ENCODE measurements at regions not wholly inside any gene's neighbourhood (a gene's known extent, or its start where the extent isn't known, plus 50 kb on each side); places are given as distances from the start of the nearest gene placed in this dataset.

- TF ChIP-seq PBX2 (CRISPR knock-in tag; IDR thresholded peaks at IDR 0.05; ENCODE audit: low read depth) (no peak), PBX2 (tag; conservative IDR thresholded peaks at IDR 0.05; ENCODE audit: low read depth) (peak; percentile 63), ATF1 (CRISPR knock-in tag; IDR thresholded peaks at IDR 0.05) (no peak), ATF1 (tag; IDR thresholded peaks at IDR 0.05) (no peak), SMARCB1 (IDR thresholded peaks at IDR 0.05; ENCODE audit: insufficient read length, low read depth) (no peak), USF1 (CRISPR knock-in tag; IDR thresholded peaks at IDR 0.05) (no peak), MXD1 (CRISPR knock-in tag; IDR thresholded peaks at IDR 0.05; ENCODE audit: borderline replicate concordance, poor library complexity, severe bottlenecking) (peak; percentile 51), ILK (tag; IDR thresholded peaks at IDR 0.05; ENCODE audit: borderline replicate concordance, low read depth) (peak; percentile 88), POLR2G (IDR thresholded peaks at IDR 0.05; ENCODE audit: low read depth, low read length) (no peak), PKNOX1 (IDR thresholded peaks at IDR 0.05) (no peak), GTF2E2 (tag; IDR thresholded peaks at IDR 0.05) (no peak), ARID1B (IDR thresholded peaks at IDR 0.05) (no peak), DPF2 (IDR thresholded peaks at IDR 0.05) (no peak), PCBP1 (IDR thresholded peaks at IDR 0.05; ENCODE audit: low read depth, low read length, poor library complexity, severe bottlenecking) (no peak), LCOR (CRISPR knock-in tag; IDR thresholded peaks at IDR 0.05) (no peak), ZNF121 (CRISPR knock-in tag; conservative IDR thresholded peaks at IDR 0.05) (no peak), TRIM25 (IDR thresholded peaks at IDR 0.05; ENCODE audit: borderline replicate concordance) (no peak), ZNF668 (CRISPR knock-in tag; IDR thresholded peaks at IDR 0.05) (peak; percentile 95), THRAP3 (IDR thresholded peaks at IDR 0.05; ENCODE audit: borderline replicate concordance) (no peak), PPARD (CRISPR knock-in tag; IDR thresholded peaks at IDR 0.05) (peak; percentile 68; the same call in 1 of the 2 replicates)
Observed at GRCh38 chr6:106886922-106887797, 87.4 kb downstream of the CD24 start (continued).

All from K562 (cell line).